ENCODE measurements at regions not wholly inside any gene's neighbourhood (a gene's known extent, or its start where the extent isn't known, plus 50 kb on each side); places are given as distances from the start of the nearest gene placed in this dataset.

DNA sequence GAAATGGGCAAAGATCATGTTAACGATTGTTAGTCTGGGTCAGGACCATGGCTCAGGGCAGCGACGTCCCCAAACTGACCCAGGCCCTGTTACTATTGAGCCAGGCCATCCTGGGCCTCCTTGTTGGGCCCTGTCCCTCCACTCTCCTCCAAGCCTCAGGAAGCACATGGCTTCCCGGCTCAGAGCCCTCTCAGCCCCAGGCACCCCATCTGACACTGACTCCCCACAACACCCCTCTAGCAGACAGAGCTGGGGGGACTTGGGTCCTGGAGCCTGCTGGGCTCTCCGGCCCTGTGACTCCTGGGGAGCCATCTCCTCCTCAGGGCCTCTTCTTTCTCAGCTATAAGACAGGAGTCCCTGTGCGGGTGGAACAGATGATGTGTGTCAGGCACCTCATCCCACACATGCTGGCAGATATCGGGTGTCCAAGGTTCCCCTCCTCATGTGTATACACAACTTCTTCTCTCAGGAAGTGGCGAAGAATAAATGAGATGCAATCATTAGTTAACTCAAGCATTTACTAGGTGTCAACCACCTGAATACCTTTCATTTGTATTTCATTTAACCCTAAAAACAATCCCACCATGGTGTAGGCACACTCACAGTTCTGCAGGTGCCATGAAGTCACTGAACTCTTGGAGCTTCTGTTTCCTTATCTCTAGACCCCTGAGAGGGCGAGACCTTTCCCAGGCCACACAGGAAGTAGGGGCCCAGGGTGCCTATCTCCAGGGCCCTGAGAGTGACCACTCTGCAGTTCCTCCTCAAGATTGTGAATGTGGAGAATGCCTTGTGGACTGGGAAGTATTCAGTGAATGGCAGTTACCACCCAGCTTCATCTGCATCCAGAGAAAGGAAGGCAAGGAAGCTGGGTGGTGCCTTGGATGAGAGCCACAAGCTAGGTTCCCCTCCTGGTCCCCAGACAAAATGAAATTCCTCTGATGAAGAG lies 282.5 kb upstream of the TLE3 start:
- H4K5ac ChIP-seq (ENCODE audit: insufficient read length, low read depth, low read length) = no peak overlapping the region
- no peak overlapping the region for H3K56ac ChIP-seq (replicated peaks; ENCODE audit: insufficient read length, low read depth, low read length)
- ChIA-PET POLR2A (ENCODE audit: partially characterized antibody) (no interaction called here), CTCF (ENCODE audit: partially characterized antibody) (interaction anchor here (1.1 to 1.7 kb wide), 2 partner anchors 10 to 17 kb away, joined by 3 to 9 read pairs; no protein-coding TSS in a partner anchor)
- no peak overlapping the region for H3K4me2 ChIP-seq (ENCODE audit: insufficient read depth in 1 of 2, low read depth in 2 of 2, low read length in 2 of 2)
- peaks cover 11% of the 10 kb centered on the region; the same call in 1 of the 2 replicates for H3K23me2 ChIP-seq (ENCODE audit: low read depth, low read length)
- no peaks in the 10 kb centered on the region for H3K36me3 ChIP-seq (ENCODE audit: control insufficient read depth in 2 of 4, insufficient read depth in 4 of 4, low read length in 3 of 4)
- no peak overlapping the region for H3K23ac ChIP-seq (ENCODE audit: insufficient read length)
- H3K4ac ChIP-seq (replicated peaks; ENCODE audit: insufficient read length, low read depth, low read length) = no peak overlapping the region
- 0 out of 2 replicates have a peak overlapping the region, but pooled peaks have one; percentile 28 for H3K18ac ChIP-seq (ENCODE audit: extremely low read depth, low read length)
- H2AK5ac ChIP-seq (ENCODE audit: low read depth, low read length) = no peak overlapping the region
- no peak overlapping the region for H2BK20ac ChIP-seq (ENCODE audit: low read length)
- peaks cover 2 to 5% of the 10 kb centered on the region in 2 experiments; a peak in 3 of 4 replicates for H3K9me3 ChIP-seq (ENCODE audit: insufficient read depth in 2 of 2, low read depth in 1 of 2, low read length in 1 of 2)
- H2AFZ ChIP-seq (ENCODE audit: low read length) = no peak overlapping the region
- H4K20me1 ChIP-seq (replicated peaks in 1 of 2; ENCODE audit: control insufficient read depth in 1 of 2, insufficient read depth in 2 of 2, low read length in 2 of 2) = no peaks in the 10 kb centered on the region
- H4K8ac ChIP-seq (ENCODE audit: extremely low read depth, insufficient read depth, low read length) = no peak overlapping the region
- peaks cover 4 to 25% (median 14%) of the 10 kb centered on the region in 4 experiments for H3K4me1 ChIP-seq (replicated peaks in 1 of 4; ENCODE audit: control insufficient read depth in 3 of 4, insufficient read depth in 4 of 4, low read length in 3 of 4)
- DNase-seq (ENCODE audit: low read depth in 1 of 2, low spot score in 2 of 2) (no peak), FAIRE-seq (no peak)
- H4K91ac ChIP-seq (replicated peaks; ENCODE audit: insufficient read length, low read length) = no peak overlapping the region
- H3K79me1 ChIP-seq (ENCODE audit: low read depth, low read length) = no peaks in the 10 kb centered on the region
- 0 out of 2 replicates have a peak overlapping the region, but pooled peaks have one; percentile 12 for H2BK15ac ChIP-seq (ENCODE audit: low read length)
- H3K4me3 ChIP-seq (ENCODE audit: extremely low read depth in 1 of 4, insufficient read depth in 2 of 4, low read depth in 3 of 4, low read length in 4 of 4) = no peak overlapping the region
- no peak overlapping the region for H2BK12ac ChIP-seq (ENCODE audit: low read depth, low read length)
- H3K79me2 ChIP-seq (ENCODE audit: control insufficient read depth in 1 of 2, insufficient read depth in 2 of 2, low read length in 2 of 2) = no peaks in the 10 kb centered on the region
- 93% methylated on average over 9 of the region's 9 CpGs; no CpG with 5 or more reads in 1 of the 2 experiments for WGBS, 2 experiments (ENCODE audit: extremely low coverage in 1 of 2, insufficient coverage in 1 of 2, insufficient read length in 1 of 2, insufficient replicate concordance in 2 of 2, low coverage in 1 of 2, low lambda C conversion rate in 2 of 2, missing lambda C conversion rate in 1 of 2)
- no peak overlapping the region for H3K14ac ChIP-seq (ENCODE audit: insufficient read length)
- H2BK120ac ChIP-seq (replicated peaks; ENCODE audit: low read depth, low read length) = no peak overlapping the region
- TF ChIP-seq, protein P1, sequence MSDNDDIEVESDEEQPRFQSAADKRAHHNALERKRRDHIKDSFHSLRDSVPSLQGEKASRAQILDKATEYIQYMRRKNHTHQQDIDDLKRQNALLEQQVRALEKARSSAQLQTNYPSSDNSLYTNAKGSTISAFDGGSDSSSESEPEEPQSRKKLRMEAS (IDR thresholded peaks at IDR 0.05) = no peak
- TF ChIP-seq NRF1 (IDR thresholded peaks at IDR 0.05; ENCODE audit: low read depth, low read length) (no peak), SP1 (IDR thresholded peaks at IDR 0.05; ENCODE audit: low read depth, low read length) (no peak), KDM5A (IDR thresholded peaks at IDR 0.05; ENCODE audit: low read length) (no peak), CBX8 (IDR thresholded peaks at IDR 0.05; ENCODE audit: borderline replicate concordance, low read depth, low read length) (no peak), SUZ12 (IDR thresholded peaks at IDR 0.05; ENCODE audit: low read length) (no peak), KDM1A (IDR thresholded peaks at IDR 0.05; ENCODE audit: borderline replicate concordance, low read length) (no peak), PHF8 (conservative IDR thresholded peaks at IDR 0.05; ENCODE audit: low read depth, low read length) (no peak), MAFK (IDR thresholded peaks at IDR 0.05; ENCODE audit: low read depth, low read length) (no peak)
- no peak overlapping the region for H2BK5ac ChIP-seq (ENCODE audit: low read depth, low read length)
- H3K27ac ChIP-seq (ENCODE audit: low read depth, low read length) = no peak overlapping the region
- H3K9ac ChIP-seq (replicated peaks in 1 of 4; ENCODE audit: extremely low read depth in 1 of 4, low read depth in 3 of 4, low read length in 3 of 4) = no peak overlapping the region
- H3K27me3 ChIP-seq (replicated peaks in 1 of 4; ENCODE audit: control insufficient read depth in 3 of 4, extremely low read depth in 1 of 4, insufficient read depth in 3 of 4, low read length in 3 of 4) = peaks cover 0 to 7% (median 0%) of the 10 kb centered on the region in 4 experiments; a peak in 2 of 7 replicates

Data from H1 (cell line).